VCaP (cell line): ENCODE measurements at regions not wholly inside any gene's neighbourhood (a gene's known extent, or its start where the extent isn't known, plus 50 kb on each side); places are given as distances from the start of the nearest gene placed in this dataset.
A peak's percentile ranks its signal among the peaks of the same experiment; 100 is the strongest.
"Not testable (repeated sequence)": the region's sequence is repeated elsewhere in the genome, so short reads cannot be mapped to it uniquely, and the experiment has no call there.

ENCODE experiments used
- H3K27ac ChIP-seq: fragments of 450-650 bp; 2 replicates; pipeline ENCODE4 v1.5.1; 2017
- TF ChIP-seq, protein P1 (sequence below): fragments of 450-650 bp; conservative IDR thresholded peaks from 2 replicates; pipeline ENCODE4 v1.5.1; 2017; ENCODE audit warnings: mild to moderate bottlenecking, moderate library complexity

DNA sequence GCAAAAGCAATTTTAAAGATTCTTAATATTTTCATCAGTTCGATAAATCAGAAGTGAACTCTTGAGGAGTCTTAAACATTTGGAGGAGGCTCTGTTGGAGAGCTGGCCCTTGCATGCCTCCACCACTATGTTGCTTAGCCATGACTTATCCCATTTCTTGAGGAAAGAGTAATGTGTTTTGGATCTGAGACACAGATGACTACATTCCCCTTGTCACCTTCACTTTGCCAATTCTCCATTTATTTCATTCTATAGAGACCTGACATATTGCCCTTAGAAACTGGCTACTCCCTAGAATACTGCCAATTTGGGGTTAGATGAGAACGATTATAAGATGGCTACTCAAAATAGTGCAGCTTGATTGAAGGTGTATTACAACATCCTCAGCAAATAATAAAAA, 157.4 kb upstream of the TMEM260 start:
- no peak overlapping the region; the same call in 1 of the 2 replicates for H3K27ac ChIP-seq
- TF ChIP-seq, protein P1, sequence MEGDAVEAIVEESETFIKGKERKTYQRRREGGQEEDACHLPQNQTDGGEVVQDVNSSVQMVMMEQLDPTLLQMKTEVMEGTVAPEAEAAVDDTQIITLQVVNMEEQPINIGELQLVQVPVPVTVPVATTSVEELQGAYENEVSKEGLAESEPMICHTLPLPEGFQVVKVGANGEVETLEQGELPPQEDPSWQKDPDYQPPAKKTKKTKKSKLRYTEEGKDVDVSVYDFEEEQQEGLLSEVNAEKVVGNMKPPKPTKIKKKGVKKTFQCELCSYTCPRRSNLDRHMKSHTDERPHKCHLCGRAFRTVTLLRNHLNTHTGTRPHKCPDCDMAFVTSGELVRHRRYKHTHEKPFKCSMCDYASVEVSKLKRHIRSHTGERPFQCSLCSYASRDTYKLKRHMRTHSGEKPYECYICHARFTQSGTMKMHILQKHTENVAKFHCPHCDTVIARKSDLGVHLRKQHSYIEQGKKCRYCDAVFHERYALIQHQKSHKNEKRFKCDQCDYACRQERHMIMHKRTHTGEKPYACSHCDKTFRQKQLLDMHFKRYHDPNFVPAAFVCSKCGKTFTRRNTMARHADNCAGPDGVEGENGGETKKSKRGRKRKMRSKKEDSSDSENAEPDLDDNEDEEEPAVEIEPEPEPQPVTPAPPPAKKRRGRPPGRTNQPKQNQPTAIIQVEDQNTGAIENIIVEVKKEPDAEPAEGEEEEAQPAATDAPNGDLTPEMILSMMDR = no peak

DNA sequence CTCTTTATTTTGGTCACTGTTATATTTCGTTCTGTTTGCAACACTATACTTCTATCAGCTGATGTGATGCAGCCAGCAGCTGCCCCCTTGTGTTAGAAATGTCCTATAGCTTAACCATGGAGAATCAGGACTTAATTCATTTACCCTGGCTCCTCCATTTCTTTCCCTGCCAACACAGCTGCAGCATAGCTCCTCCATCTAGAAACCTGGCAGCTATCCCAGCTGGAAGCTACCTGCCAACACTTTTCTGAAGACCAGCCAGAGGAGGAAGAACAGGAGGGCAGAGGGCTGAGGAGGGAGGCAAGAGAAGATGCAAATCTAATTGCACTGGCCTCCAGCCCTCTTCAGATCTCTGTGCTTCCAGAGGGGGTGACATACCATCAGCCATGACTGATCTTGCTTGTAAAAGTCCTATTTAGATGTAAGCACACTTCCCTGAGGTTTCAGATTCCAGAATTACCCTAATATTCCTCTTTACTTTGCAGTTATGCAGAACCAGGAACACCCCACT, 156.8 kb upstream of the TMEM260 start:
- peak overlapping the region; percentile 62 for H3K27ac ChIP-seq

DNA sequence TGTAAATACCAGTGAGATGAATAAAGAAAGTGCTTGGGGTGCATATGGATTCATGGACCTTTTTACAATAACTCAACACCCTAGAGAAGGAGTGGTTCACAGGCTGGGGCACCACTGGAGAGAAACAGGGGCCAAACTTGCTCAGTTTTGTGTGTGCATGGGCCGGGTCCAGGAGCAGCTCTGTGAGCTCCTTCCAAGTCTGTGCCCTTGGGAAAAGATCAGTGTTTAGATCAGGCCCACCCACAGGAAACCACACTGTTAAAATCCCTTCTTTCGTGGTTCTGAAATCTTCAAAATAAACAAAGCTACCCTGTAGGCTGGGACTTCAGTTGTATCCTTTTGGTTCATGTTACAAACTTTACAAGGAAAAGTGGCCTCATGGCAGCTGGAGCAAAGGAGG, 156.1 kb upstream of the TMEM260 start:
- peak overlapping the region; percentile 62 for H3K27ac ChIP-seq
- TF ChIP-seq, protein P1 = no peak

More for the DNA sequence above, 156.8 kb upstream of the TMEM260 start:
- TF ChIP-seq, protein P1 = peak; percentile 92

DNA sequence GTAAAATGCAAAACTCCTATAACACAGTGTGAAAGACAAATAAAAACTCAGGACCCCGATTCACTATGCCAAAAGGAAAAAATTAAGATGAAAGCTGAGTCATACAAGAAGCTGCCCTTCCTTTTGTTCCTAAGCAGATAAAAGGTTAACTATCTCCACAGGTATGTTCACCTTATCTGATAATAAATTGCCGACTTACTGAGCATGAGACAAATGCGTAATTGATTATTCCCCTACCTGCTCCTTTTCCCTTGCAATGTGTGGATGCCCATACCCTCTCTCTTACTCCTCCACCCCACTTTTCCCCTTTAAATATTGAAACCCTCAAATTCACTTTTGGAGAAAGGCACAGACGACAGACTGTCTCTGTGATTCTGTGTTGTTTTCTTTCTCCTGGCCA, 148.6 kb upstream of the TMEM260 start:
- H3K27ac ChIP-seq = no peak overlapping the region
- TF ChIP-seq, protein P1 = no peak

DNA sequence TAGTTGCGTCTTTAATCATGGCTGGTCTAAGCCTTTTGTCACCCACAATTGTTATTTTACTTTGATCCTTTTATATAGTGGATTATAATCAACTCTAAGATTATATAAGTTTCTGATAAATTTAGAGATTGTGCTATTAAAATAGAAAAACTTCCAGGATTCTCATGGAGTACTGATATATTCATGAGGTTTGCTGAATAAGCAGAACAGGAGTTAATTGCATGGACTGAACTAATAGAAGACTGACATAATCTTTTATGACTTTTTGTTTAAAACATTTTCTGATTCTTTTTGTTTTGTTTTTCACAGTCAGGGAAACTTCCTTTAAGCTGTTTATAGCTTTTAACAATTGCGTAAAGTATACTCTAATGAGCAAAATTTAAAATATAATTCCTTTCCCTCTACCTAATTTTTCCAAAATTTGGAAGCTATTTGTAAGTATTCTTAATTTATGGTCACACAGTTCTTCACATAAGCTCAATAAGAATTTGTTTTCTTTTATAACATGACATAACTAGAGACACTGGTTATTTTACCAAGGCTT, 129.9 kb upstream of the TMEM260 start:
- TF ChIP-seq, protein P1 = no peak

DNA sequence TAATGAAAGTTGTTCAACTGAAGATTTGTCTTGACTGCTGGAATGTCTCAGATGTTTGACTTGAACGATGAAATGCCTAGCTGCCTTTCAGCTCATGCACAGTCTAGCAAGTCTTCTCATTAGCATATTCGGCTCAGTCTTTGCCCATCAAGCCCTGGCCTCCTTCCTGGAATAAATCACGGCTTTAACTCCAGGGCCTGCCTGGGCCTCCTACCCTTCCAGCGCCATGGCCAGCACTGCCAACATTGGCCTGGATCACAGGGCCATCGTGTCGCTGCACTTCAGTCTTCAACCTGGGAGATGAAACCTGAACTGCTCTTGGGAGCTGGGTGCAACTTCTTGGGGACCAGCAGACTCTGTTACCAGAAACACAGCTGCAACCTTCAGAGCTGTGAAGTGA, 126.7 kb upstream of the TMEM260 start:
- H3K27ac ChIP-seq = 0 out of 2 replicates have a peak overlapping the region, but pooled peaks have one; percentile 30
- TF ChIP-seq, protein P1 = no peak

More for the DNA sequence above, 129.9 kb upstream of the TMEM260 start:
- H3K27ac ChIP-seq = no peak overlapping the region

DNA sequence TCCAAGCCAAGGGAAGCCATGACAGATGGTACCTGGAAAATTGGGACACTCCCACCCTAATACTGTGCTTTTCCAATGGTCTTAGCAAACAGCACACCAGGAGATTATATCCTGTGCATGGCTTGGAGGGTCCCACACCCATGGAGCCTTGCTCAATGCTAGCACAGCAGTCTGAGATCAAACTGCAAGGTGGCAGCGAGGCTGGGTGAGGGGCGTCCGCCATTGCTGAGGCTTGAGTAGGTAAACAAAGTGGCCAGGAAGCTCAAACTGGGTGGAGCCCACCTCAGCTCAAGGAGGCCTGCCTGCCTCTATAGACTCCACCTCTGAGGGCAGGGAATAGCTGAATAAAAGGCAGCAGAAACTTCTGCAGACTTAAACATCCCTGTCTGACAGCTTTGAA, 124.9 kb upstream of the TMEM260 start:
- H3K27ac ChIP-seq = not testable (repeated sequence)

DNA sequence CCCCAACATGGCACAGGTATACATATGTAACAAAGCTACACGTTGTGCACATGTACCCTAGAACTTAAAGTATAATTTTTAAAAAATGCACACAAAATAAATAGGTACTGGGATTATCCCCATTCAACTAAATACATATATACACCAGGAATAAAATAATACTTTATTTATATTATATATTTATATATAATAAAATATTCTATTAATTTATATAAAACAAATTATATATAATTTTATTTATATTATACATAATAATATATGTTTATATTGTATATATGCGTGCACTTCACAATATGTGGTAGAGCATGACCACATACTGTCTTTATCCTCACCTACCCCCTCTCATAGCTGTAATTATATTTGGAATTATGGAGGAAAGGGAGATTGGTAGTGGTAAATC, 119.1 kb upstream of the TMEM260 start:
- no peak overlapping the region for H3K27ac ChIP-seq
- TF ChIP-seq, protein P1 = no peak
